Transverse colon (tissue), 4 donors: ENCODE measurements at regions not wholly inside any gene's neighbourhood (a gene's known extent, or its start where the extent isn't known, plus 50 kb on each side); places are given as distances from the start of the nearest gene placed in this dataset.

Experiments
- DNase-seq: peaks from one replicate; pipeline ENCODE4 v3.0.0-alpha.2; 2019
- H3K27ac ChIP-seq, 4 donors: fragments of 200-600 bp; sonication (generic); 2 replicates each; pipeline ENCODE4 v1.5.1; 2016 to 2018; ENCODE audit warnings: inconsistent platforms in 4 of 4
- H3K27me3 ChIP-seq: fragments of 200-600 bp; sonication (generic); 2 replicates; pipeline ENCODE4 v1.5.1; 2017; ENCODE audit warnings: inconsistent platforms
- H3K36me3 ChIP-seq, 4 donors: fragments of 200-600 bp; sonication (generic); 2 replicates each; pipeline ENCODE4 v1.5.1; 2017 to 2019; ENCODE audit warnings: inconsistent platforms in 4 of 4
- H3K4me1 ChIP-seq, 4 donors: fragments of 200-600 bp; sonication (generic); 2 replicates each; pipeline ENCODE4 v1.5.1; 2017 to 2020; ENCODE audit warnings: inconsistent platforms in 4 of 4
- H3K4me3 ChIP-seq, 4 donors: fragments of 200-600 bp; sonication (generic); 1 replicate in 1 of 4; 2 replicates in 3 of 4; pipeline versions ENCODE4 v1.5.1 to v1.6.1; 2017 to 2019; ENCODE audit warnings: inconsistent platforms in 4 of 4
- H3K9me3 ChIP-seq, 2 donors: fragments of 200-600 bp; sonication (generic); 2 replicates each; pipeline ENCODE4 v1.5.1; 2017 to 2019; ENCODE audit warnings: inconsistent platforms in 2 of 2
- EP300 ChIP-seq: sonication (generic); formaldehyde crosslinking; IDR thresholded peaks from one replicate; pipeline ENCODE4 v1.6.1; 2017; ENCODE audit warnings: antibody characterized with exemption, low read depth
- POLR2A ChIP-seq: fragments of 450-650 bp; IDR thresholded peaks from one replicate; pipeline ENCODE4 v1.6.1; 2016; ENCODE audit warnings: antibody characterized with exemption, mild to moderate bottlenecking, moderate library complexity
- POLR2AphosphoS5 ChIP-seq, 3 donors: sonication (generic); formaldehyde crosslinking; IDR thresholded peaks; one replicate each; pipeline ENCODE4 v1.6.1; 2016; ENCODE audit warnings: antibody characterized with exemption in 3 of 3
- WGBS, 2 donors: methylation state at CpG; one replicate each; pipeline ENCODE4 v1.1.5; 2018; ENCODE audit warnings: low coverage in 1 of 2; 5-methylcytosine and 5-hydroxymethylcytosine counted together
- in situ Hi-C, 4 donors: fragments of 200-750 bp; cut with MboI; loops; one replicate each; pipeline versions ENCODE4 v1.15.0 to v1.15.1; 2017; ENCODE audit warnings: low sequenced_read_pairs in 3 of 4, low pct_ligation_motif_present in 1 of 4, low pct_unique_long_range_greater_than_20kb in 1 of 4
- intact Hi-C: fragments of 100-400 bp; cut with DNase I; formaldehyde crosslinking; loops from one replicate; pipeline ENCODE4 v1.15.1; 2023; ENCODE audit warnings: low total_unique reads
- TF ChIP-seq, protein P1 (sequence below), 5 experiments: fragments of 200-600 bp in 3 of 5; fragments of 450-650 bp in 2 of 5; sonication (generic) in 3 of 5; IDR thresholded peaks; 1 replicate in 2 of 5; 2 replicates in 3 of 5; pipeline ENCODE4 v1.5.1; 2016 to 2017; ENCODE audit warnings: antibody characterized with exemption in 5 of 5, inconsistent platforms in 3 of 5, mild to moderate bottlenecking in 2 of 5, moderate library complexity in 1 of 5

GRCh38 chr10:109432281-109432680 is 491.0 kb downstream of the XPNPEP1 start:
- H3K4me1 ChIP-seq: no peaks in the 10 kb centered on the region
- WGBS, 2 donors: 73% methylated on average over 2 of the region's 2 CpGs; no CpG with 5 or more reads in 1 of the 2 donors
- intact Hi-C loops (no loop called here), in situ Hi-C loops (no loop called here)
- TF ChIP-seq EP300: no peak
- TF ChIP-seq, protein P1, sequence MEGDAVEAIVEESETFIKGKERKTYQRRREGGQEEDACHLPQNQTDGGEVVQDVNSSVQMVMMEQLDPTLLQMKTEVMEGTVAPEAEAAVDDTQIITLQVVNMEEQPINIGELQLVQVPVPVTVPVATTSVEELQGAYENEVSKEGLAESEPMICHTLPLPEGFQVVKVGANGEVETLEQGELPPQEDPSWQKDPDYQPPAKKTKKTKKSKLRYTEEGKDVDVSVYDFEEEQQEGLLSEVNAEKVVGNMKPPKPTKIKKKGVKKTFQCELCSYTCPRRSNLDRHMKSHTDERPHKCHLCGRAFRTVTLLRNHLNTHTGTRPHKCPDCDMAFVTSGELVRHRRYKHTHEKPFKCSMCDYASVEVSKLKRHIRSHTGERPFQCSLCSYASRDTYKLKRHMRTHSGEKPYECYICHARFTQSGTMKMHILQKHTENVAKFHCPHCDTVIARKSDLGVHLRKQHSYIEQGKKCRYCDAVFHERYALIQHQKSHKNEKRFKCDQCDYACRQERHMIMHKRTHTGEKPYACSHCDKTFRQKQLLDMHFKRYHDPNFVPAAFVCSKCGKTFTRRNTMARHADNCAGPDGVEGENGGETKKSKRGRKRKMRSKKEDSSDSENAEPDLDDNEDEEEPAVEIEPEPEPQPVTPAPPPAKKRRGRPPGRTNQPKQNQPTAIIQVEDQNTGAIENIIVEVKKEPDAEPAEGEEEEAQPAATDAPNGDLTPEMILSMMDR (IDR thresholded peaks at IDR 0.05): no peak
- no peak for TF ChIP-seq POLR2AphosphoS5 (IDR thresholded peaks at IDR 0.05)
- no peak overlapping the region for H3K27ac ChIP-seq
- H3K36me3 ChIP-seq: no peaks in the 10 kb centered on the region
- DNase-seq: no peak
- H3K4me3 ChIP-seq: no peak overlapping the region
- no peaks in the 10 kb centered on the region for H3K9me3 ChIP-seq
- no peaks in the 10 kb centered on the region for H3K27me3 ChIP-seq

DNA sequence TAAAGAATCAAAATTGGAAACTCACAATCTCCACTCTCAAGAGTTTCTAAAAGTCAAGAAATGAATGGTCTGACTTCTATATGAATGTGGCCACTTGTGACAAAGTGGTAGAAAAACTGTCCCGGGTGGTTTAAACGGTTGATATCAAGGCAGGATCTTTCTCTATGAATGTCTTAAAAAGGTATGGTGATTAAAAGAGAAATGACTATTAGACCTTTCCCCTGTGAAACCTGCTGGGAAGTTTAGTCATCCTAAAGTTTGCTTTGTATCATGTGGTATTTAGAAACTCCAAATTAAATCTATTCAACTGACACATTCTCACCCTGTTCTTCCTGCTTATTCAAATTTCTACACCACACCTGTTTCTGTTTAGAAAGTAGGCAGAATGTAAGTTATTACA is 492.5 kb downstream of the XPNPEP1 start:
- TF ChIP-seq EP300 (no peak), POLR2AphosphoS5 (IDR thresholded peaks at IDR 0.05) (no peak), POLR2A (no peak)
- TF ChIP-seq, protein P1 (IDR thresholded peaks at IDR 0.05): no peak
- Histone ChIP-seq H3K4me3 (no peak overlapping the region), H3K27me3 (no peaks in the 10 kb centered on the region), H3K9me3 (no peaks in the 10 kb centered on the region), H3K36me3 (no peaks in the 10 kb centered on the region), H3K27ac (no peak overlapping the region), H3K4me1 (no peaks in the 10 kb centered on the region)
- intact Hi-C loops (no loop called here), in situ Hi-C loops (no loop called here)
- DNase-seq: no peak
- 66 to 77% methylated on average over 2 of the region's 2 CpGs for WGBS, 2 donors

DNA sequence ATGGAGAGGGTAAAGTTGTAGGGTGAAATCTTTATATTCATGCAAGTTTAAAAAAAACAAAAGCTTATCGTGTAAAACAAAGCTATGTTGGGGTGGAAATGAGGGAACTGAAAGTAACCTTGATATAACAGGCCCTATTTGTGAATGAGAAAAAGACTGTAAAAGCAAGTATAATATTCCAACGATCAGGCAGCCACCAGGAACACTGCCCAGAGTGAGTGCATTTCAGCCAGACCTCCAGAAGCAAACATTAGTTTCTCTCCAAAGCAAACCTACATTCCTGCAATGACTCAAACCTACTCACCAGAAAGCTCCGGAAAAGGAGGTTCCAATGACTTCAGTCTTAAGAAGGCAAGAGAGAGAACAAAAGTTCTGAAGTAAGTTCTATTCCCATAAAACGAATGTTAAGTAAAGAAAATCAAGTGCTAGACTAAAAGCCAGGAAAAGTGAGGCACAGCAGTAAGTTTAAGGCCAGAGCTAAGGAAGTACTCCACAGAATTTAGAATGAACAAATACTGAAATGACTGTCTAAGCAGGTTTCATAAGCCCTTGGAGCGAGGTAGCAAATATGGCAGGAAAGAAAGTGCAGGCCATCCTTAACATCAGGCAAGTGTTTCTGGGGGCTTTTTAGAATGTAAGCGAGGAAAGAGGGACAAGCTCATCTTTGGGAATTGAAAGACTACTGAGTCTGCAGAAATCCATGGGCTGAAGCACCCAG is 493.1 kb downstream of the XPNPEP1 start:
- Histone ChIP-seq H3K4me1 (no peaks in the 10 kb centered on the region), H3K9me3 (no peaks in the 10 kb centered on the region), H3K4me3 (no peak overlapping the region), H3K27ac (no peak overlapping the region), H3K36me3 (no peaks in the 10 kb centered on the region), H3K27me3 (no peaks in the 10 kb centered on the region)
- WGBS, 2 donors: 55 to 66% methylated on average over 4 to 6 of the region's 6 CpGs
- no peak for TF ChIP-seq POLR2A
- no peak for TF ChIP-seq POLR2AphosphoS5 (IDR thresholded peaks at IDR 0.05)
- TF ChIP-seq EP300: no peak
- TF ChIP-seq, protein P1 (IDR thresholded peaks at IDR 0.05): no peak
- intact Hi-C loops (no loop called here), in situ Hi-C loops (no loop called here)
- DNase-seq: no peak

GRCh38 chr10:109428775-109429491 is 494.4 kb downstream of the XPNPEP1 start:
- DNase-seq: no peak
- no peaks in the 10 kb centered on the region for H3K9me3 ChIP-seq
- no peak overlapping the region for H3K4me3 ChIP-seq
- in situ Hi-C loops: no loop called here
- H3K4me1 ChIP-seq: no peaks in the 10 kb centered on the region
- no peaks in the 10 kb centered on the region for H3K27me3 ChIP-seq
- no peaks in the 10 kb centered on the region for H3K36me3 ChIP-seq
- intact Hi-C loops: no loop called here
- WGBS, 2 donors: 76 to 85% methylated on average over 3 of the region's 3 CpGs
- TF ChIP-seq POLR2AphosphoS5 (IDR thresholded peaks at IDR 0.05) (no peak), EP300 (no peak), POLR2A (no peak)
- TF ChIP-seq, protein P1 (IDR thresholded peaks at IDR 0.05): no peak
- no peak overlapping the region for H3K27ac ChIP-seq
